NOMO-1 treated with dmso at 0.1 percent for 144 hours (cell line): ENCODE measurements at regions not wholly inside any gene's neighbourhood (a gene's known extent, or its start where the extent isn't known, plus 50 kb on each side); places are given as distances from the start of the nearest gene placed in this dataset.

Experiments used
- DNase-seq: peaks from one replicate; lab custom pipeline; 2025; ENCODE audit not compliant: unreplicated experiment; lab: John Stamatoyannopoulos, UW

- DNase-seq, result no peak
These were observed 620.3 kb downstream of the SLC4A3 start for GRCh38 chr2:220247588-220248350.

GRCh38 chr2:220259662-220260061 lies 632.2 kb downstream of the SLC4A3 start:
- DNase-seq, result no peak

DNA sequence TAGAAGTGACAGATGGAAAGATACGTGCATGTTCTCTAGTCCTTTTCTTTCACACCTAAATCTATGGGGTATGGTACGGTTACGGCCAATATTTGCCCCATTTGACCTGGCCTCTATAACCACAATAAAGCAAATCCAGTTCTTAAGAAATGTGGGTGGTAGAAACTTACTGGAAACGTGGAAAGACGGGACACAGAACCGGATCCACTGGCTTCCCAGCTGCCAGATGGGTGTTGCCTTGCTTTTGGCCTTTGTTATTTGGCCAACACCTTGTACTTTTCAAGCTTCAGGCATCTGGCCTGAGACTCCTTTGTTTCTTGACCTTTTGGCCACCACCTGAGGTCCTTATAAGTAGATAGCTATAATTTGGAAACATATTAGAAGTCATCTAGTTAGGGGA lies 635.9 kb downstream of the SLC4A3 start:
- DNase-seq, result no peak

- no peak for DNase-seq
These were observed 641.9 kb downstream of the SLC4A3 start for GRCh38 chr2:220269367-220269766.

DNA sequence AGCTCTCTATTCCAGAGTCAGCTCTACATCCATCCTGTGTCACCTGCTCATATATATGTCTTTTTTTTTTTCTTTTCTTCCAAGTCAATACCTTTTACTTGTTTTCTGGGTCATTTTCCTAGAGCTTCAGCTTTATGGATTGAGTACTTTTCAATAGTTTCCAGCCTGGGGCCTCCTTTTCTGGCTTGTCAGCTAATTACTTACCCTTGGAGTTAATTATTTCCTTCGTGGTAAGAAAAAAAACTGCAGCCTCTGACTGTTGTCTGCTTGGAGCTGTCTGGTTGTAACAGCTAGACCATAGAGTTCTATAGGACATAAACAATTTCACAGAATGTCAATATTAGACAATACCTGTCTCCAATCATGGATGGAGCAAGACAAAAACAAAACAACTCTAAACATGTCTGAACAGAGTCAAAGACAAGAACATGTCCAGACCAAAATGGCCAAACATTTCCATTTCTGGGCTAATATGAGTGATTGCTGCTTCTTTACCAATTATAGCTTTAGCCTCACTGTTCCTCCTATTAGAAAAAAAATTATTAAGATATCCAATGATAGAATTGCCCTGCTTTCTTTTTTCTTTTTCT lies 643.1 kb downstream of the SLC4A3 start:
- no peak for DNase-seq

DNA sequence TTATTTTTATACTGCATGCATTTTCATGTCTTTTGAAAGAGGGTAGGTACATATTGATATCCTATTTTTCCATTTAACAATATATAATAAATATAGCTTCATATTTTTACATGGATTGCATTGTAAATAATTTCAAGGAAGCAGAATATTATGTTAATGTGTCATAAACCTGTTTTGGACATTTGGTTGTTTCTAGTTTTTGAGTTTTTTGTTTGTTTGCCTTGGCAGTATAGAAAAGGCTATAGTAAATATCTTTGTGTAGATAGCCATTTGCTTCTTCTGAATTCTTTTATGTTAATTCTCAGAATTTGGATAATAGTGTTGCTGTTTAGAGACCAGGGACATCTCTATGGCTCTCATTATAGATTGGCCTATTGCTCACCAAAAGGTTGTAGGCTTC lies 645.2 kb downstream of the SLC4A3 start:
- DNase-seq, result no peak

DNA sequence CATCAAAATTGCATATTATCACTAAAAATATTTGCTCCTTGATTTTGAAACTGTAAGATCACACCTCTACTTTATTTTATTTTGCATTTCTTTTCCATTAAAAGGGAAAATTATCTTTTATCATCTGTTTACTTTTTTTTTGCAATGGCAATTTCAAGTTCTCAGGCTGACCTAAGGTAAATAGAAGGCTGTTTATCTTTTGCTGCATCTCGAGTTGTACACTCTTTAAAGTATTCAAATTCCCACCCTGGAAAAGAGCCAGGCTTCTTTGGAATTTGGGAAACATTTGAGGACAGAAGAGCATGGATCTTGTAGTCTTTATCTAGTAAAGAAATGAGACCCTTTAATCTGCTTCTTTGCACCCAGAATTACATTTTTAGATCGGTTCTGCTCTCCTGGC lies 645.7 kb downstream of the SLC4A3 start:
- DNase-seq, result no peak

GRCh38 chr2:220275454-220275853 lies 648.0 kb downstream of the SLC4A3 start:
- no peak for DNase-seq

DNA sequence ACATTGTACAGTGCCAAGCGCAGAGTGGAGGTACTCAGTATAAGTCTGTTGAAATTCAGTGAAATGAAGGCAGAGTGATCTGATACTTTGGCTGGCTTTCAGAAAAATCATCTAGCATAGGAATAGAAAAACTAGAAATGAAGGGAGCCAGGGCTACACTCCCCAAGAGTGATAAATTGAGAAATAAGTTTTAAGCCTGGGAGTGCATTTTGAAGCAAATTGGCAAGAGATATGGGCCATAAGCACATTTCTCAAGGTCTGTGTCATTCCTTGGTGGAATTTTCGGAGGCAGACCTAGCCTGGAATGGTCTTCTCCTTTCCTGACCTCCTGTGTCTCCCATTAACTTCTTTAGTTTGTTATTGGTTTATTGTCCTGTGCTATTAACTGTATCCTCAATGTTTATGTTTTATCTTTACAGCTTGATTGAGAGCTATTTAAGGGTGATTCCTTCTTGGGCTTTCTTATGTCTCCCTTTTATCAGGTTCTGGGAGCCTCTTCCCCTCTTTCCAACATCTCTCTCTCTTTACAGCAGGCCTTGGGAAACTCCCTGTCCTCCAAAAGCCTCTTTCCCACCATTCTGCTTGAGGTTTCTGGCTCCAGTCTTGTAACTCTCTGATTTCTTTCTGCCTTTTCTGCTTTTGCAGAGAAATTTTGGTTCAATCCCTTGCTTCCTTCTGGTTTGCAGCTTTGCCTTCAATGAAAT lies 649.5 kb downstream of the SLC4A3 start:
- no peak for DNase-seq

- DNase-seq, result no peak
These were observed 650.1 kb downstream of the SLC4A3 start for GRCh38 chr2:220277445-220277975.

DNA sequence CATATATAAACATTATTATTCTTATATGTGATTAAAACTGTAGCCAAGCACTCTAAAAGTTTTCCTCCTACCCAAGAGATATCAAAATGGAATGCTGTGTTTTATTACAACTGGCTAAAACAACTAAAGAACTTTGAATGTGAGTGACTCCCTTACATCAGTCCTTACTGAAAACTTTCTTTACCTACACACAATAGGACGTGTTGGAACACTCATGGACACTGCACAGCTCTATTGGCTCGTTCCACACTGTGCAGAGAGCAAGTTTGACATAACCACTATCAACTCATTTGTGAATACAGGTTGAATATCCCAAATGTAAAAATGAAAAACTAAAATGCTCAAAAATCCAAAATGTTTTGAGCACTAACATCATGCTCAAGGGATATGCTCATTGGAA lies 650.6 kb downstream of the SLC4A3 start:
- DNase-seq, result no peak

DNA sequence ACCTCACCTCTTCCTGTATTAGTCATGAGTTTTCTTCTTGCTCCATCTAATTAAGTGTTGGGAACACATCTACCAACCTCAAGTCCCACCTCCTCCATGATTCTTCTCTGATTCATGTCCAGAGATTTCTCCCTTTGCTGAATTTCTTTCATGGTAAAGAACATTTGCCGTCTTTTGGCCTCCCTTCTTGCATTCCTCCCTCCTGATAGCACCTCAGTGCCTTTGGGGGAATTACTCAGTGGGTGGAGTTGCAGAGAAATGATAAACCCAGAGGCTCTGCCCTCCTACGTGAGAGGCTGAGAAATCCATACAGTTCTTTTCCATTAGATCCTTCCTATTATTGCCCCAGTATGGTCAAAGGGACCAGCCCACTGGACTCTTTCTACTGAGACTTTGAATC lies 651.9 kb downstream of the SLC4A3 start:
- DNase-seq, result no peak

DNA sequence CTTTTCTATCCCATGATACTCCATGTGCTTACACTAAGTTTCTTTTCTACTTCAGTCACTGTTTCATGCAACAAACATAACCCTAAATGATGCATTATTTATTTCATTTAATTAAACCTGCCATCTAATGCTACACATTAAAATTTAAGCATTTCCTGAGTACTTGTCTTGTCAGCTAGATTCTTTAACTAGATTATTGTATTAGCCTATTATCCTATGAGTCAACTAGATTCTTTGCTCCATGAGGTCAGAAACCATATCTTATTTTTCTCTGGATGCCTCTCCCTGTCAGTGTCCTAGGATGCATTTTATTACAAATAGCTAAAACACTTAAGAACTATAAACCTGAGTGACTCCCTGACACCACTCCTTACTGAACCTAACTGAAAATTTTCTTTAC lies 652.4 kb downstream of the SLC4A3 start:
- no peak for DNase-seq

- no peak for DNase-seq
These were observed 653.3 kb downstream of the SLC4A3 start for GRCh38 chr2:220280736-220281135.

DNA sequence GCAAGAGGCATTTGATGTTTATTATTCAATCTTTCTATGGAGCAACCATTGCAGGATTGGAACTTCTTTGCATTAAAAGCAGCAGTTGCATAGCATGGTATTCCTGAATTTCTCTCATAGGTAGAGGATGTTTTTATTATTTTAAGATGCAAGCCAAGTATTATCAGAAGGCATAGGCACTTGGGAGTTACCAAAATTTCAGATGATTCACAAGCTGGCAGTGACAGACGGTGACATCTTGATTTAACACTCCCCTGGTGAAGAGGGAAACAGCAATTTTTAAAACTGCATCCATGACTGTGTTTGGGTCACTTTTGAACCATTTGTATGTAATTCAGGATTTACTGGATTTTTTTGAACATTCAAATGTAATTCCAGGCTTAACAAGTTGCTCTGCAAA lies 654.3 kb downstream of the SLC4A3 start:
- no peak for DNase-seq

- no peak for DNase-seq
These were observed 654.8 kb downstream of the SLC4A3 start for GRCh38 chr2:220282236-220282635.

DNA sequence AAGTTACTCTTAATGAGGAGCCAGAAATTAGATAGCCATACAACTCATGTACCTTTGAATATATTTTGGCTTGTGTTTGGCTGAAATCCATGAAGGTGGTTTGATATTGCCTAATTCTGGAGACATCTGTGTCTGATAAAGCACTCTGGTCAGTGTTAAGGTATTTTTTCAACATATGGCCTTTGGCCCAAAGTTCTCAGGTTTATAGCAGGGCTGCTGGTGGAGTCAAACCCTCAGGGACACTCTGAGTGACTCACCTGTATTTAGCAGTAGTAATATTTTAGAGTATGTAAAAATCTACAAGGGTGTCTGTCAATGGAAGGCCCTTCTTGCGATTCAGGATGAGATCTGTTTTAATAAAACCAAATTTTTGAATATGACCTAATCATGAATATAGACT lies 666.5 kb downstream of the SLC4A3 start:
- DNase-seq, result no peak

- DNase-seq, result no peak
These were observed 668.7 kb downstream of the SLC4A3 start for GRCh38 chr2:220296174-220296573.

GRCh38 chr2:220297093-220297492 lies 669.7 kb downstream of the SLC4A3 start:
- no peak for DNase-seq

- DNase-seq, result no peak
These were observed 673.4 kb downstream of the SLC4A3 start for GRCh38 chr2:220300806-220301205.

GRCh38 chr2:220302756-220303155 lies 675.3 kb downstream of the SLC4A3 start:
- DNase-seq, result no peak

- no peak for DNase-seq
These were observed 681.8 kb downstream of the SLC4A3 start for GRCh38 chr2:220309215-220309614.
